ENCODE measurements at regions not wholly inside any gene's neighbourhood (a gene's known extent, or its start where the extent isn't known, plus 50 kb on each side); places are given as distances from the start of the nearest gene placed in this dataset.

- ChIA-PET CTCF (ENCODE audit: low intra/inter-chr PET ratio, low total read pairs) (no interaction called here), POLR2A (no interaction called here)
- Histone ChIP-seq H3K79me2 (ENCODE audit: insufficient read depth, low read length) (no peaks in the 10 kb centered on the region), H2AFZ (ENCODE audit: low read length) (no peak overlapping the region), H3K9me3 (ENCODE audit: low read length) (peaks cover 14% of the 10 kb centered on the region; the same call in 1 of the 2 replicates), H3K4me3 (replicated peaks in 1 of 3; ENCODE audit: insufficient read depth in 1 of 3, low read depth in 2 of 3, low read length in 3 of 3) (no peak overlapping the region), H3K4me1 (ENCODE audit: insufficient read depth, low read length) (no peaks in the 10 kb centered on the region), H3K36me3 (replicated peaks in 1 of 2; ENCODE audit: control insufficient read depth in 1 of 2, insufficient read depth in 2 of 2, low read length in 2 of 2) (no peaks in the 10 kb centered on the region), H4K20me1 (ENCODE audit: insufficient read depth, low read length) (no peaks in the 10 kb centered on the region), H3K9ac (ENCODE audit: insufficient read depth, low read depth, low read length) (no peak overlapping the region), H3K27ac (ENCODE audit: extremely low read length, insufficient read depth, low read length) (no peak overlapping the region), H3K4me2 (ENCODE audit: low read depth, low read length) (no peak overlapping the region), H3K27me3 (ENCODE audit: control insufficient read depth in 1 of 2, insufficient read depth in 2 of 2, low read length in 2 of 2) (no peaks in the 10 kb centered on the region)
- in situ Hi-C loops (cut with HindIII; ENCODE audit: extremely low pct_ligation_motif_present, low pct_unique_long_range_greater_than_20kb): no loop called here
- ATAC-seq (no peak), DNase-seq (ENCODE audit: low spot score) (no peak), FAIRE-seq (no peak)
- 0% methylated on average over 5 of the region's 5 CpGs for WGBS (ENCODE audit: low lambda C conversion rate)
- intact Hi-C loops (cut with micrococcal nuclease; ENCODE audit: unreplicated experiment): no loop called here
- TF ChIP-seq CTCF (CRISPR knock-in tag; IDR thresholded peaks at IDR 0.05) (no peak), SP140L (CRISPR knock-in tag; IDR thresholded peaks at IDR 0.05; ENCODE audit: borderline replicate concordance) (no peak), KLF13 (CRISPR knock-in tag; IDR thresholded peaks at IDR 0.05) (no peak), KLF9 (CRISPR knock-in tag; IDR thresholded peaks at IDR 0.05; ENCODE audit: low read depth) (no peak), ZNF597 (CRISPR knock-in tag; IDR thresholded peaks at IDR 0.05) (no peak), NFIB (CRISPR knock-in tag; IDR thresholded peaks at IDR 0.05; ENCODE audit: borderline replicate concordance) (no peak), ETV6 (CRISPR knock-in tag; conservative IDR thresholded peaks at IDR 0.05) (no peak), ZNF121 (CRISPR knock-in tag; IDR thresholded peaks at IDR 0.05) (no peak), THAP8 (CRISPR knock-in tag; IDR thresholded peaks at IDR 0.05; ENCODE audit: borderline replicate concordance) (no peak), ZFX (CRISPR knock-in tag; IDR thresholded peaks at IDR 0.05; ENCODE audit: low read depth) (no peak), ZNF503 (CRISPR knock-in tag; IDR thresholded peaks at IDR 0.05) (no peak)
- BruUV-seq (replicated peaks): no TSS peak
These were observed 109.9 kb upstream of the ADGRL2 start for GRCh38 chr1:81690676-81691453.

Data from HepG2 (cell line).